COLO668 (cell line): ENCODE measurements at regions not wholly inside any gene's neighbourhood (a gene's known extent, or its start where the extent isn't known, plus 50 kb on each side); places are given as distances from the start of the nearest gene placed in this dataset.
"Not testable (repeated sequence)": the region's sequence is repeated elsewhere in the genome, so short reads cannot be mapped to it uniquely, and the experiment has no call there.

Experiments
- DNase-seq: peaks from one replicate; lab custom pipeline; 2025; ENCODE audit not compliant: unreplicated experiment; lab: John Stamatoyannopoulos, UW

DNA sequence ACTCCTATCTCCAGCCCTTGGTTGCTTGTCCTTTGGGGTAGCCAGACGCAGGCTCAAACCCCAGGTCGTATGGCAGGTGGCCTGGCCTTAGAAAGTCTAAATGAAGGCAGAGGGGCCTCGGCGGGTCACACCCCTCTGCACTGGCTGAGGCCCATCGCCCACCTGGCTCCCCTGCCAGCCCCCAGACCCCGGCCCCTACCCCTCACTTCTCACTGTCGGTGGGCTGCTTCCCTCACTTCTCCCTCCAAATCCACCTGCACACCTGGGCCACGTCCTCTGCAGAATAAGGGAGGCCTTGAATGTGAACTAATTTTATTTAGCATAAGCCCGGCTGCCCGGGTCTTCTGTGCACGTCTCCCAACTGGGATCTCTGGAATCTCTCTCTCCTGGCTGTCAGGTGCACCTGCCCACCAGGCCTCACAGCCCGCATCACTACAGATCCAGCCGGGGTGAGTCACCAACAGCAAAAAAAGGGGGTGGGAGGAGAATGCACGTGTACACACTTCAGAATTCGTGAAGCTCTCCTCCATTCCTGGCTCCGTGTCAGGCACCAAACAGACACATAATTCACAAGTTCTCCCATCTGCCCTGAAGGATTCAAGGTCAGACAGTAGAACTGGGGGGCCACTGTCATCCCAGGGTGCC is 107.5 kb upstream of the SIM2 start:
- peak; percentile 59 for DNase-seq

- no peak for DNase-seq
Observed at GRCh38 chr21:36596174-36596573, 102.7 kb upstream of the SIM2 start.

- no peak for DNase-seq
Observed at GRCh38 chr21:36601362-36601761, 97.6 kb upstream of the SIM2 start.

GRCh38 chr21:36602735-36603134 is 96.2 kb upstream of the SIM2 start:
- no peak for DNase-seq

GRCh38 chr21:36603221-36603620 is 95.7 kb upstream of the SIM2 start:
- DNase-seq = no peak

DNA sequence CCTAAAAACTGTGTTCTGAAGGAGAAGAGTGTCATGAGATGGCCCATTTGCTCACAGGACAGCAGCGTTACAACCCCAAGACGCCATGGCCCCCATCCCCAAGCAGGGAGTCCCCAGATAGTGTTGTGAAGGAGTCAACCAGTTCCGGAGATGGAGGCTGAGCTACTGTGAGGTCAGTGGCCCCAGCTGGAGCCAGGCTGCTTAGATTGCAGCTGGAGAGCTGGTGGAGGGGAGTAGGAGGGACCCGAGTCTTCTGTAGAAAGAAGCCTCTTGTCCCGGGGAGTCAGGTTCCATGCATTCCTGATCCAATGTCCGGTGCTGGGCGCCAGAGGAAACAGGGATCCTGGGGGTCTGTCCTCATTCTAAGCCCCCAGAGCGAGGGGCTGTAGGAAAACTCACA is 93.5 kb upstream of the SIM2 start:
- no peak for DNase-seq

- DNase-seq = no peak
Observed at GRCh38 chr21:36606287-36606982, 92.5 kb upstream of the SIM2 start.

DNA sequence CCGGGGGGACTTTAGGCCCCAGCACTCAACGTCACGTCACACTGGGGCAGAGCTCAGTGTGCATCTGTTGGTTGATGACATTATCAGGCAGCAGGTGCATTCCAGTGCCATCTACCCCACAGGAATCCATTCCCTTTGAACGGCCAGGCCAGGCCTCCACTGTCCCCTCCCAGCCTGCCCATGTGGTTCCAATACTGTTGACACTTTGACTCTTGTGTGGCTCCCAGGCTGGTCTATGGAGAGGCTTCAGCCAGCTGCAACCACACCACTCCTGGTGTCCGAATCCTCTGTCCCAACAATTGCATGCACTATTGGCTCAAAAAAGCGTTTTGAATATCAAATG is 92.0 kb upstream of the SIM2 start:
- DNase-seq = no peak

- no peak for DNase-seq
Observed at GRCh38 chr21:36608041-36608896, 90.6 kb upstream of the SIM2 start.

DNA sequence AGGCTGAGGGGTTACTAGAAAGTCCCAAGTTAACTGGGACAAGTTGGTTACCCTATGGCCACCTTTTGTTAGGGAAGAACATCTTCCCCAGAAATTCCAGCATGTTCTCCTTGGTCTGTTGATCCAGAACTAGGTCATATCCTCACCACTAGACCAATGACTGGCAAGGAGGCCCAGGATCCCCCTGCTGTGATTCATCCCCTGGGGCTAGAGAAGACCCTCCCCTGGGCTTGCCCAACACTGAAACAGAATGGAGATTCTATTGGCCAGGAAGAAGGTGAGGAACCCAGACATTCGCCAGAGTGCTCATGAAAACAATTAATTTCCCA is 90.1 kb upstream of the SIM2 start:
- DNase-seq = no peak

DNA sequence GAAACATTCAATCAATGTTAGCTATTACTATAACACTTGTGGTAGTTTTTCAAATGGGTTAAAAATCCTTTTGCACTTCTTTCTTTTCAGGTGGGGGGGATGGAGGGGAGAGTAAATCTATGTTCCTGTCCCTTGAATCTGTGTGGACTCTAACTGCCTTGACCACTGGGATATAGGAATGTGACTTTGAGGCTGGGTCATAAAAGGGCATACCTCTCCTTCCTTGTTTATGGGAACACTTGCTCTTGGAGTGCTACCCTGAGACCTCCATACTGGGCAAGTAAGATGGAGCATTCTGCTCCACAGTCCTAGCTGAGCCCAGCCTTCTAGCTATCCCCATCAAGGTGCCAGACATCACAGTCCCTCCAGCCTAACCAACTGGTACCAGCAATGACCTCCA is 89.3 kb upstream of the SIM2 start:
- no peak for DNase-seq

DNA sequence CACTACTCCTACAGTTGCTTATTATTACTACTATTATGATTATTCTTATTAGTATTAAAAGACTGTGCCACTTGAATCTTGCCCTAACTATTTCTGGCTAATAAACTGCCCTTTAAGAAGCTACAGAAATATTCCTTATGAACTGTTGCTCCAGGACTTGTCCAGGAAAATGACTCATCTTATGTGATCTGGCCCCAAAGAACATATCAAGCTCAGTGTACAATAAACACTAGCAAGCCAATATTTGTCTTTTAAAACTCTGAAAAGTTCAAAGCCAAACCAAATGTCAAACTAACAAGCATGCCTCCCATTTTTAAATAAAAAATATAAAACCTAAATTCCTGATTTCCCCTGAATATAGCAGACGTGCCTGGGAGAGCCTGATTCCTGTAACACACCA is 88.7 kb upstream of the SIM2 start:
- no peak for DNase-seq

- no peak for DNase-seq
Observed at GRCh38 chr21:36610935-36611334, 88.0 kb upstream of the SIM2 start.

GRCh38 chr21:36611379-36611778 is 87.5 kb upstream of the SIM2 start:
- no peak for DNase-seq

GRCh38 chr21:36613059-36613458 is 85.9 kb upstream of the SIM2 start:
- DNase-seq = no peak

DNA sequence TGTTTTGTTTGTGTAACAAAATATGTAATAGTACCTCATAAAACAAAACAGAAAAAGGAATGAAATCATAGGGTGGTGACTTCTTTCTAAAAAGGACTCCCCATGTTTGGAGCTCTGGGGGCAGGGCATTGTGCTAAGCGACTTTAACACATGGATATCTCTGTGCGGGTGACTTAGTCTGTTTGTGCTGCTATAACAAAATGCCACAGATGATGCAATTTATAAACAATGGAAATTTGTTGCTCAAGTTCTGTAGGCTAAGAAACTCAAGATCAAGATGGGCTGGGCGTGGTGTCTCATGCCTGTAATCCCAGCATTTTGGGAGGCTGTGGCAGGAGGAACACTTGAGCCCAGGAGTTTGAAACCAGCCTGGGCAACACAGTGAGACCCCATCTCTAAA is 85.4 kb upstream of the SIM2 start:
- no peak for DNase-seq

DNA sequence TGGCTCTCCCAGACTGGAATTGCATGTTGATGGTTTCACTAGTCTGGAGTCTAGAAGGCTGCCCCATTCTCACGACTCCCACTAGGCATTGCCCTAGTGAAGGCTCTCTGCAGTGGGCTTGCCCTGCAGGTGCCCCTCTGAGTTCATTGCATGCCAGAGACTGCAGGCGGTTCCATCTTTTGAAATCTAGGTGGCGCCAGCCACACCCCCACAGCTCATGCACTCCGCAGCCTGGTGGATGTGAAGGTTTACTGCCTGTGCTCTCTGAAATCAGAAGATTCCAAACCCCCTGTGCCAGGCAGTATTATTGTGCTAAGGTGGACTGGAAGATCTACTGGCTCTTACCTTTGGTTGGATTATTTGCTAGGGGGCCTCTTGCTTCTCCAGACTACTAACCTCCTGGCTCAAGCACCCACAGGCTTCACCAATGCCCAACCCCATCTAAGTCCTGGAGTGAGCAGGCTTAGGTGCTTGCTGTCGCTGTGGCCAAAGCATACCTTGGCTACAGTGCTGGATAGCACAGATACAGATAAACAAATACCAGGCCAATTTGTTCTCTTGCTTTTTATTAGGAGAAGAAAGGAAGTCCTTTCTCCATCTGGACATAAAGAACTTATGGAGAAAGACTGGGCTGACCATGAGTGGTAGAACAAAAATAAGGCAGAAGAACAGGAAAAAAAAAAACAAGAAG is 83.5 kb upstream of the SIM2 start:
- DNase-seq = no peak

- not testable (repeated sequence) for DNase-seq
Observed at GRCh38 chr21:36616773-36617172, 82.1 kb upstream of the SIM2 start.

DNA sequence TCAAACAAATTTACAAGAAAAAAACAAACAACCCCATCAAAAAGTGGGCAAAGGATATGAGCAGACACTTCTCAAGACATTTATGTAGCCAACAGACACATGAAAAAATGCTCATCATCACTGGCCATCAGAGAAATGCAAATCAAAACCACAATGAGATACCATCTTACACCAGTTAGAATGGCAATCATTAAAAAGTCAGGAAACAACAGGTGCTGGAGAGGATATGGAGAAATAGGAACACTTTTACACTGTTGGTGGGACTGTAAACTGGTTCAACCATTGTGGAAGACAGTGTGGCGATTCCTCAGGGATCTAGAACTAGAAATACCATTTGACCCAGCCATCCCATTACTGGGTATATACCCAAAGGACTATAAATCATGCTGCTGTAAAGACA is 77.1 kb upstream of the SIM2 start:
- DNase-seq = not testable (repeated sequence)

GRCh38 chr21:36624105-36624504 is 74.8 kb upstream of the SIM2 start:
- DNase-seq = no peak

- no peak for DNase-seq
Observed at GRCh38 chr21:36626791-36627190, 72.1 kb upstream of the SIM2 start.

DNA sequence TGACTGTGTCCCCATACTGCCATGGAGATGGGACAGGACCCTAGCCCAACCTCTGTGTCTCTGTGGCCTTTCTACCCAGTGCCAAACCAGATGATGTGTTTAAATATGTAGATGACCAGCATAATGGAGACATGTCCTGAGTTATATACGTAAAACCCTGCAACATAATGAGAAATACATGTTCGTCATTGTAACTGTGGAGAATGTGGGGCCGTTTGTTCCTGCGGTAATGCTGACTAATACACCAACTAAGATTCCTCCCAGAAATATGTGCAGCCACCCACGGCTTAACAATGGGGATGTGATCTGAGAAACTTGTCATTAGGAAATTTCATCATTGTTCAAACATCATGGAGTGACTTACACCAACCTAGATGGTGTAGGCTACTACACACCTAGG is 71.7 kb upstream of the SIM2 start:
- no peak for DNase-seq
